RCC 7860 (cell line): ENCODE measurements at regions not wholly inside any gene's neighbourhood (a gene's known extent, or its start where the extent isn't known, plus 50 kb on each side); places are given as distances from the start of the nearest gene placed in this dataset.
"Not testable (repeated sequence)": the region's sequence is repeated elsewhere in the genome, so short reads cannot be mapped to it uniquely, and the experiment has no call there.

ENCODE experiments used
- DNase-seq: peaks from one replicate; pipeline ENCODE4 v3.0.0-alpha.2; 2015; ENCODE audit warnings: low spot score
- FAIRE-seq: peaks from 2 replicates; lab custom pipeline; 2012; peaks lifted over from hg19 to GRCh38; lab: Jason Lieb, UNC

- no peak for DNase-seq
- no peak for FAIRE-seq
These were observed 114.3 kb upstream of the IL1RAPL1 start for GRCh38 chrX:28472926-28473325.

- DNase-seq, result no peak
- no peak for FAIRE-seq
These were observed 99.4 kb upstream of the IL1RAPL1 start for GRCh38 chrX:28487818-28488217.

- FAIRE-seq (no peak), DNase-seq (no peak)
These were observed 95.9 kb upstream of the IL1RAPL1 start for GRCh38 chrX:28491322-28491721.

GRCh38 chrX:28491941-28492340, 95.3 kb upstream of the IL1RAPL1 start:
- DNase-seq (no peak), FAIRE-seq (no peak)

- FAIRE-seq, result peak; percentile 32
These were observed 88.6 kb upstream of the IL1RAPL1 start for GRCh38 chrX:28498658-28499057.

GRCh38 chrX:28502667-28503066, 84.6 kb upstream of the IL1RAPL1 start:
- FAIRE-seq, DNase-seq: not testable (repeated sequence)

More at GRCh38 chrX:28498658-28499057, 88.6 kb upstream of the IL1RAPL1 start:
- no peak for DNase-seq

- FAIRE-seq, DNase-seq: not testable (repeated sequence)
These were observed 79.6 kb upstream of the IL1RAPL1 start for GRCh38 chrX:28507650-28508049.

- DNase-seq, result no peak
- no peak for FAIRE-seq
These were observed 66.5 kb upstream of the IL1RAPL1 start for GRCh38 chrX:28520786-28521185.

GRCh38 chrX:28528354-28528753, 58.9 kb upstream of the IL1RAPL1 start:
- not testable (repeated sequence) for FAIRE-seq, DNase-seq
